ENCODE measurements at regions not wholly inside any gene's neighbourhood (a gene's known extent, or its start where the extent isn't known, plus 50 kb on each side); places are given as distances from the start of the nearest gene placed in this dataset.

DNA sequence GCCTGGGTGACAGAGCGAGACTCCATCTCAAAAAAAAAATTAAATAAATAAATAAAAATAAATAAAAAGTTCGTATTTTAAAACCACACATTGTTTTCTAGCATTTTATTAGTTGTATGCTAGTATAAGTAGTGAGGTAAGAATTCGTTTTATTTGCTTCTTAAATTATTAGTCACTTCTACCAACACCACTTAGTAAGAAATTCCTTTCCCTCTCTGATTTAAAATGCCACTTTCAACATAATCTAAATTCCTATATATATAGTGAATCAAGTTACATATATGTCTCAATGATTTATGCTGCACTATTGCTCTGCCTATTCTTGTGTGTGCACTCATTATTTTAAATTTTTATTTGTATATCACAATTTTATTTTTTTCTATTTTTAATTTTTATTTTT, 72.1 kb downstream of the MAGEC1 start:
- Mint-ChIP-seq H3K4me1 (no peaks in the 10 kb centered on the region), H3K4me3 (no peak overlapping the region), H3K27ac (no peak overlapping the region), H3K36me3 (ENCODE audit: insufficient read depth in 1 of 3, low read depth in 3 of 3) (no peaks in the 10 kb centered on the region; a peak in 1 of 7 replicates), H3K27me3 (ENCODE audit: low read depth) (no peaks in the 10 kb centered on the region), H3K9me3 (peaks cover 61% of the 10 kb centered on the region in 2 experiments)
- Histone ChIP-seq H3K27ac (ENCODE audit: insufficient read length, low read depth, low read length) (no peak overlapping the region), H4K20me1 (ENCODE audit: control insufficient read depth, insufficient read depth, insufficient read length) (no peaks in the 10 kb centered on the region), H3K79me2 (ENCODE audit: insufficient read depth, low read length) (no peaks in the 10 kb centered on the region), H2BK120ac (ENCODE audit: low read depth, low read length, poor library complexity, severe bottlenecking) (no peak overlapping the region), H3K23me2 (ENCODE audit: insufficient read length, low read depth, low read length, poor library complexity, severe bottlenecking) (no peaks in the 10 kb centered on the region), H3K18ac (ENCODE audit: insufficient read length, low read depth, low read length) (no peak overlapping the region), H3K14ac (ENCODE audit: insufficient read depth, low read length) (no peak overlapping the region), H3K23ac (ENCODE audit: insufficient read length, low read depth, low read length) (no peak overlapping the region), H3K27me3 (ENCODE audit: insufficient read depth, low read length) (no peaks in the 10 kb centered on the region), H4K5ac (ENCODE audit: insufficient read length, low read depth, low read length) (no peak overlapping the region), H4K91ac (ENCODE audit: insufficient read length, low read depth, low read length) (no peak overlapping the region), H2AK5ac (ENCODE audit: insufficient read length, low read length) (no peak overlapping the region), H2BK20ac (ENCODE audit: low read depth, low read length, poor library complexity, severe bottlenecking) (no peak overlapping the region), H3K9me3 (ENCODE audit: control insufficient read depth, low read depth, low read length) (no peaks in the 10 kb centered on the region), H3K56ac (ENCODE audit: insufficient read length, low read depth, low read length) (no peak overlapping the region), H3K9ac (ENCODE audit: extremely low read depth, insufficient read length, low read length) (no peak overlapping the region), H3K4ac (ENCODE audit: low read depth, low read length) (no peak overlapping the region), H3K4me2 (ENCODE audit: insufficient read depth, insufficient read length, low read length) (no peak overlapping the region), H2BK15ac (ENCODE audit: low read depth, low read length) (no peak overlapping the region), H2BK12ac (ENCODE audit: insufficient read length, low read depth, low read length) (no peak overlapping the region), H3K79me1 (ENCODE audit: insufficient read depth, low read depth, low read length, poor library complexity, severe bottlenecking) (no peaks in the 10 kb centered on the region), H4K8ac (replicated peaks; ENCODE audit: insufficient read length, low read depth, low read length) (no peak overlapping the region), H2BK5ac (ENCODE audit: insufficient read length, low read length) (no peak overlapping the region), H3T11ph (ENCODE audit: low read length) (no peak overlapping the region), H3K4me1 (ENCODE audit: insufficient read depth, low read length) (no peaks in the 10 kb centered on the region), H2AFZ (ENCODE audit: low read length) (no peak overlapping the region)
- WGBS (ENCODE audit: extremely low coverage, insufficient read length, low lambda C conversion rate): no CpG with 5 or more reads among the region's 3 CpGs
- TF ChIP-seq, protein P1, sequence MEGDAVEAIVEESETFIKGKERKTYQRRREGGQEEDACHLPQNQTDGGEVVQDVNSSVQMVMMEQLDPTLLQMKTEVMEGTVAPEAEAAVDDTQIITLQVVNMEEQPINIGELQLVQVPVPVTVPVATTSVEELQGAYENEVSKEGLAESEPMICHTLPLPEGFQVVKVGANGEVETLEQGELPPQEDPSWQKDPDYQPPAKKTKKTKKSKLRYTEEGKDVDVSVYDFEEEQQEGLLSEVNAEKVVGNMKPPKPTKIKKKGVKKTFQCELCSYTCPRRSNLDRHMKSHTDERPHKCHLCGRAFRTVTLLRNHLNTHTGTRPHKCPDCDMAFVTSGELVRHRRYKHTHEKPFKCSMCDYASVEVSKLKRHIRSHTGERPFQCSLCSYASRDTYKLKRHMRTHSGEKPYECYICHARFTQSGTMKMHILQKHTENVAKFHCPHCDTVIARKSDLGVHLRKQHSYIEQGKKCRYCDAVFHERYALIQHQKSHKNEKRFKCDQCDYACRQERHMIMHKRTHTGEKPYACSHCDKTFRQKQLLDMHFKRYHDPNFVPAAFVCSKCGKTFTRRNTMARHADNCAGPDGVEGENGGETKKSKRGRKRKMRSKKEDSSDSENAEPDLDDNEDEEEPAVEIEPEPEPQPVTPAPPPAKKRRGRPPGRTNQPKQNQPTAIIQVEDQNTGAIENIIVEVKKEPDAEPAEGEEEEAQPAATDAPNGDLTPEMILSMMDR (conservative IDR thresholded peaks at IDR 0.05): no peak
- DNase-seq: no peak

Measured in H9 (cell line).